GM23338 (cell line): ENCODE measurements at regions not wholly inside any gene's neighbourhood (a gene's known extent, or its start where the extent isn't known, plus 50 kb on each side); places are given as distances from the start of the nearest gene placed in this dataset.

Experiments used
- ATAC-seq: fragments of 200-7000 bp; cut with Tn5 transposase; 3 replicates; pipeline ENCODE4 v1.9.1; 2020
- DNase-seq: peaks from one replicate; pipeline ENCODE4 v3.0.0-alpha.2; 2015; ENCODE audit warnings: low spot score
- H2AFZ ChIP-seq: fragments of 200-600 bp; sonication (generic); 2 replicates; pipeline ENCODE4 v1.8.0; 2016; ENCODE audit warnings: antibody characterized with exemption, mild to moderate bottlenecking, moderate library complexity
- H3F3A ChIP-seq: fragments of 200-600 bp; sonication (generic); replicated peaks from 2 replicates; pipeline ENCODE4 v1.8.0; 2017; ENCODE audit warnings: antibody characterized with exemption, mixed run types, low read depth
- H3K27ac ChIP-seq: fragments of 200-600 bp; sonication (generic); 2 replicates; pipeline ENCODE4 v1.6.1; 2016; ENCODE audit warnings: low read depth
- H3K27me3 ChIP-seq: fragments of 200-600 bp; sonication (generic); 2 replicates; pipeline ENCODE4 v1.8.0; 2016; ENCODE audit warnings: mild to moderate bottlenecking, mixed run types, moderate library complexity; ENCODE audit not compliant: insufficient read depth
- H3K36me3 ChIP-seq: fragments of 200-600 bp; sonication (generic); 2 replicates; pipeline ENCODE4 v1.8.0; 2016; ENCODE audit warnings: mild to moderate bottlenecking; ENCODE audit not compliant: insufficient read depth
- H3K4me1 ChIP-seq: fragments of 200-600 bp; sonication (generic); 2 replicates; pipeline ENCODE4 v1.8.0; 2016; ENCODE audit warnings: mild to moderate bottlenecking, moderate library complexity; ENCODE audit not compliant: insufficient read depth
- H3K4me2 ChIP-seq: fragments of 200-600 bp; sonication (generic); 2 replicates; pipeline ENCODE4 v1.7.1; 2017; ENCODE audit warnings: mixed run types
- H3K4me3 ChIP-seq: fragments of 200-600 bp; sonication (generic); 2 replicates; pipeline ENCODE4 v1.6.1; 2016; ENCODE audit warnings: mixed run types
- H3K79me2 ChIP-seq: fragments of 200-600 bp; sonication (generic); replicated peaks from 2 replicates; pipeline ENCODE4 v1.8.0; 2017; ENCODE audit warnings: mild to moderate bottlenecking; ENCODE audit not compliant: insufficient read depth
- H3K9me2 ChIP-seq: fragments of 200-600 bp; sonication (generic); 2 replicates; pipeline ENCODE4 v1.8.0; 2017; ENCODE audit not compliant: insufficient read depth
- H4K20me1 ChIP-seq: fragments of 200-600 bp; sonication (generic); replicated peaks from 2 replicates; pipeline ENCODE4 v1.8.0; 2017; ENCODE audit warnings: mild to moderate bottlenecking; ENCODE audit not compliant: insufficient read depth
- H3K27ac Mint-ChIP-seq: 2 replicates; pipeline ENCODE4 v1.8.0; 2020; ENCODE audit warnings: inconsistent platforms, mild to moderate bottlenecking, moderate library complexity, mixed read lengths
- H3K27me3 Mint-ChIP-seq: 3 replicates; pipeline ENCODE4 v1.8.0; 2022; ENCODE audit warnings: low read depth, mild to moderate bottlenecking, moderate library complexity, mixed read lengths, inconsistent platforms; ENCODE audit not compliant: insufficient read depth, poor library complexity
- H3K36me3 Mint-ChIP-seq: 3 replicates; pipeline ENCODE4 v1.8.0; 2021; ENCODE audit warnings: low read depth, mild to moderate bottlenecking, inconsistent platforms, moderate library complexity, mixed read lengths
- H3K4me1 Mint-ChIP-seq: 3 replicates; pipeline ENCODE4 v1.8.0; 2020; ENCODE audit warnings: mild to moderate bottlenecking, inconsistent platforms, mixed read lengths
- H3K4me3 Mint-ChIP-seq: 3 replicates; pipeline ENCODE4 v1.8.0; 2021; ENCODE audit warnings: moderate library complexity, mild to moderate bottlenecking, inconsistent platforms, mixed read lengths
- H3K9me3 Mint-ChIP-seq: 3 replicates; pipeline ENCODE4 v1.8.0; 2020; ENCODE audit warnings: moderate library complexity, mild to moderate bottlenecking, inconsistent platforms, mixed read lengths
- CREB1 ChIP-seq: fragments of 250-450 bp; sonication (Bioruptor Pico); IDR thresholded peaks from 2 replicates; pipeline ENCODE4 v1.5.0; 2020; ENCODE audit warnings: low read depth, mild to moderate bottlenecking, moderate library complexity
- EZH2 ChIP-seq: fragments of 200-600 bp; sonication (generic); IDR thresholded peaks from one replicate; pipeline ENCODE4 v1.8.0; 2017; ENCODE audit warnings: antibody characterized with exemption, mild to moderate bottlenecking, low read depth; ENCODE audit not compliant: unreplicated experiment
- JUNB ChIP-seq: IDR thresholded peaks from one replicate; pipeline ENCODE4 v1.6.1; 2016; ENCODE audit warnings: antibody characterized with exemption; ENCODE audit not compliant: unreplicated experiment
- NANOG ChIP-seq: IDR thresholded peaks from 2 replicates; pipeline ENCODE4 v1.6.1; 2016; ENCODE audit warnings: antibody characterized with exemption, borderline replicate concordance
- POLR2AphosphoS5 ChIP-seq: IDR thresholded peaks from 2 replicates; pipeline ENCODE4 v1.6.1; 2016; ENCODE audit warnings: antibody characterized with exemption, low read depth
- STAT1 ChIP-seq: IDR thresholded peaks from one replicate; pipeline ENCODE4 v1.6.1; 2016; ENCODE audit warnings: antibody characterized with exemption; ENCODE audit not compliant: unreplicated experiment
- ZNF114 ChIP-seq: fragments of 250-450 bp; sonication (Bioruptor Pico); IDR thresholded peaks from 2 replicates; pipeline ENCODE4 v1.5.0; 2020; ENCODE audit warnings: mild to moderate bottlenecking, moderate library complexity
- TF ChIP-seq, protein P1 (sequence below): fragments of 250-450 bp; sonication (Bioruptor Pico); IDR thresholded peaks from 2 replicates; pipeline ENCODE4 v1.5.0; 2020; ENCODE audit warnings: mild to moderate bottlenecking, moderate library complexity
- TF ChIP-seq, protein P2 (sequence below): IDR thresholded peaks from 2 replicates; pipeline ENCODE4 v1.6.1; 2016; ENCODE audit warnings: antibody characterized with exemption
- TF ChIP-seq, protein P3 (sequence below), 2 experiments: fragments of 200-600 bp in 1 of 2; sonication (generic) in 1 of 2; conservative IDR thresholded peaks; 2 replicates each; pipeline versions ENCODE4 v1.5.1 to v1.6.1; 2016 to 2017; ENCODE audit warnings: antibody characterized with exemption in 2 of 2, low read depth in 2 of 2, mild to moderate bottlenecking in 2 of 2, moderate library complexity in 1 of 2
- TF ChIP-seq, protein P4 (sequence below): IDR thresholded peaks from one replicate; pipeline ENCODE4 v1.6.1; 2018; ENCODE audit warnings: antibody characterized with exemption; ENCODE audit not compliant: unreplicated experiment

DNA sequence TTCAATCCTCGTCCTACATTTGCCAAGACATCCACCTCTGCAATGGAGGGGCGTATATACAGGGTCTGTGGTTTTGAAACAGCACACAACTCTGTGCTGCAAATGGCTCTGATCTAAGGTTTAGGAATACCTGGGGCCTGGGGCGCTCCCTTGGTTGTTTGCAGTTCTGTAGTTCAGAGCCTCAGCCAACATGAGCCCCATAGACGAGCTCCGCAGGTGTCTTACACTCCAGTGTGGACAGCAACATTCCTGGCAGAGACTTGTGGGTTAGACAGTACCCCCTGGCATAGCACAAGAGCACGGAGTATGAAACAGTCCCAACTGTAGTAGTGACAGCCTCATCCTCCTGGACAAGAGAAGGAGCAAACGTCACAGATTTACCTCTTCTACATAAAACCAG is 120.3 kb upstream of the BARHL2 start:
- Histone ChIP-seq H4K20me1 (no peaks in the 10 kb centered on the region; the same call in 1 of the 2 replicates), H3K4me1 (peaks cover 79% of the 10 kb centered on the region), H3F3A (peaks cover 24% of the 10 kb centered on the region), H3K36me3 (no peaks in the 10 kb centered on the region), H2AFZ (no peak overlapping the region), H3K9me2 (no peaks in the 10 kb centered on the region), H3K4me3 (no peak overlapping the region), H3K27ac (no peak overlapping the region), H3K79me2 (no peaks in the 10 kb centered on the region), H3K27me3 (peaks cover 99% of the 10 kb centered on the region), H3K4me2 (peak overlapping the region; percentile 80; the same call in 1 of the 2 replicates)
- no peaks in the 10 kb centered on the region for H3K9me3 Mint-ChIP-seq
- H3K27me3 Mint-ChIP-seq: peaks cover 97% of the 10 kb centered on the region
- no peaks in the 10 kb centered on the region; the same call in 2 of the 3 replicates for H3K36me3 Mint-ChIP-seq
- no peak overlapping the region for H3K27ac Mint-ChIP-seq
- peaks cover 80% of the 10 kb centered on the region for H3K4me1 Mint-ChIP-seq
- DNase-seq (peak; percentile 50), ATAC-seq (peak; percentile 7)
- TF ChIP-seq, protein P1, sequence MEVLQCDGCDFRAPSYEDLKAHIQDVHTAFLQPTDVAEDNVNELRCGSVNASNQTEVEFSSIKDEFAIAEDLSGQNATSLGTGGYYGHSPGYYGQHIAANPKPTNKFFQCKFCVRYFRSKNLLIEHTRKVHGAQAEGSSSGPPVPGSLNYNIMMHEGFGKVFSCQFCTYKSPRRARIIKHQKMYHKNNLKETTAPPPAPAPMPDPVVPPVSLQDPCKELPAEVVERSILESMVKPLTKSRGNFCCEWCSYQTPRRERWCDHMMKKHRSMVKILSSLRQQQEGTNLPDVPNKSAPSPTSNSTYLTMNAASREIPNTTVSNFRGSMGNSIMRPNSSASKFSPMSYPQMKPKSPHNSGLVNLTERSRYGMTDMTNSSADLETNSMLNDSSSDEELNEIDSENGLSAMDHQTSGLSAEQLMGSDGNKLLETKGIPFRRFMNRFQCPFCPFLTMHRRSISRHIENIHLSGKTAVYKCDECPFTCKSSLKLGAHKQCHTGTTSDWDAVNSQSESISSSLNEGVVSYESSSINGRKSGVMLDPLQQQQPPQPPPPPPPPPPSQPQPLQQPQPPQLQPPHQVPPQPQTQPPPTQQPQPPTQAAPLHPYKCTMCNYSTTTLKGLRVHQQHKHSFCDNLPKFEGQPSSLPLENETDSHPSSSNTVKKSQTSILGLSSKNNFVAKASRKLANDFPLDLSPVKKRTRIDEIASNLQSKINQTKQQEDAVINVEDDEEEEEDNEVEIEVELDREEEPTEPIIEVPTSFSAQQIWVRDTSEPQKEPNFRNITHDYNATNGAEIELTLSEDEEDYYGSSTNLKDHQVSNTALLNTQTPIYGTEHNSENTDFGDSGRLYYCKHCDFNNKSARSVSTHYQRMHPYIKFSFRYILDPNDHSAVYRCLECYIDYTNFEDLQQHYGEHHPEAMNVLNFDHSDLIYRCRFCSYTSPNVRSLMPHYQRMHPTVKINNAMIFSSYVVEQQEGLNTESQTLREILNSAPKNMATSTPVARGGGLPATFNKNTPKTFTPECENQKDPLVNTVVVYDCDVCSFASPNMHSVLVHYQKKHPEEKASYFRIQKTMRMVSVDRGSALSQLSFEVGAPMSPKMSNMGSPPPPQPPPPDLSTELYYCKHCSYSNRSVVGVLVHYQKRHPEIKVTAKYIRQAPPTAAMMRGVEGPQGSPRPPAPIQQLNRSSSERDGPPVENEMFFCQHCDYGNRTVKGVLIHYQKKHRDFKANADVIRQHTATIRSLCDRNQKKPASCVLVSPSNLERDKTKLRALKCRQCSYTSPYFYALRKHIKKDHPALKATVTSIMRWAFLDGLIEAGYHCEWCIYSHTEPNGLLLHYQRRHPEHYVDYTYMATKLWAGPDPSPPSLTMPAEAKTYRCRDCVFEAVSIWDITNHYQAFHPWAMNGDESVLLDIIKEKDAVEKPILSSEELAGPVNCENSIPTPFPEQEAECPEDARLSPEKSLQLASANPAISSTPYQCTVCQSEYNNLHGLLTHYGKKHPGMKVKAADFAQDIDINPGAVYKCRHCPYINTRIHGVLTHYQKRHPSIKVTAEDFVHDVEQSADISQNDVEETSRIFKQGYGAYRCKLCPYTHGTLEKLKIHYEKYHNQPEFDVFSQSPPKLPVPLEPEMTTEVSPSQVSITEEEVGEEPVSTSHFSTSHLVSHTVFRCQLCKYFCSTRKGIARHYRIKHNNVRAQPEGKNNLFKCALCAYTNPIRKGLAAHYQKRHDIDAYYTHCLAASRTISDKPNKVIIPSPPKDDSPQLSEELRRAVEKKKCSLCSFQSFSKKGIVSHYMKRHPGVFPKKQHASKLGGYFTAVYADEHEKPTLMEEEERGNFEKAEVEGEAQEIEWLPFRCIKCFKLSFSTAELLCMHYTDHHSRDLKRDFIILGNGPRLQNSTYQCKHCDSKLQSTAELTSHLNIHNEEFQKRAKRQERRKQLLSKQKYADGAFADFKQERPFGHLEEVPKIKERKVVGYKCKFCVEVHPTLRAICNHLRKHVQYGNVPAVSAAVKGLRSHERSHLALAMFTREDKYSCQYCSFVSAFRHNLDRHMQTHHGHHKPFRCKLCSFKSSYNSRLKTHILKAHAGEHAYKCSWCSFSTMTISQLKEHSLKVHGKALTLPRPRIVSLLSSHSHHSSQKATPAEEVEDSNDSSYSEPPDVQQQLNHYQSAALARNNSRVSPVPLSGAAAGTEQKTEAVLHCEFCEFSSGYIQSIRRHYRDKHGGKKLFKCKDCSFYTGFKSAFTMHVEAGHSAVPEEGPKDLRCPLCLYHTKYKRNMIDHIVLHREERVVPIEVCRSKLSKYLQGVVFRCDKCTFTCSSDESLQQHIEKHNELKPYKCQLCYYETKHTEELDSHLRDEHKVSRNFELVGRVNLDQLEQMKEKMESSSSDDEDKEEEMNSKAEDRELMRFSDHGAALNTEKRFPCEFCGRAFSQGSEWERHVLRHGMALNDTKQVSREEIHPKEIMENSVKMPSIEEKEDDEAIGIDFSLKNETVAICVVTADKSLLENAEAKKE (CRISPR knock-in tag): no peak
- TF ChIP-seq ZNF114 (CRISPR knock-in tag) (no peak), POLR2AphosphoS5 (no peak), CREB1 (CRISPR knock-in tag) (no peak), EZH2 (peak; percentile 41), JUNB (no peak), NANOG (no peak), STAT1 (no peak)
- TF ChIP-seq, protein P2, sequence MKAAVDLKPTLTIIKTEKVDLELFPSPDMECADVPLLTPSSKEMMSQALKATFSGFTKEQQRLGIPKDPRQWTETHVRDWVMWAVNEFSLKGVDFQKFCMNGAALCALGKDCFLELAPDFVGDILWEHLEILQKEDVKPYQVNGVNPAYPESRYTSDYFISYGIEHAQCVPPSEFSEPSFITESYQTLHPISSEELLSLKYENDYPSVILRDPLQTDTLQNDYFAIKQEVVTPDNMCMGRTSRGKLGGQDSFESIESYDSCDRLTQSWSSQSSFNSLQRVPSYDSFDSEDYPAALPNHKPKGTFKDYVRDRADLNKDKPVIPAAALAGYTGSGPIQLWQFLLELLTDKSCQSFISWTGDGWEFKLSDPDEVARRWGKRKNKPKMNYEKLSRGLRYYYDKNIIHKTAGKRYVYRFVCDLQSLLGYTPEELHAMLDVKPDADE: no peak
- TF ChIP-seq, protein P3, sequence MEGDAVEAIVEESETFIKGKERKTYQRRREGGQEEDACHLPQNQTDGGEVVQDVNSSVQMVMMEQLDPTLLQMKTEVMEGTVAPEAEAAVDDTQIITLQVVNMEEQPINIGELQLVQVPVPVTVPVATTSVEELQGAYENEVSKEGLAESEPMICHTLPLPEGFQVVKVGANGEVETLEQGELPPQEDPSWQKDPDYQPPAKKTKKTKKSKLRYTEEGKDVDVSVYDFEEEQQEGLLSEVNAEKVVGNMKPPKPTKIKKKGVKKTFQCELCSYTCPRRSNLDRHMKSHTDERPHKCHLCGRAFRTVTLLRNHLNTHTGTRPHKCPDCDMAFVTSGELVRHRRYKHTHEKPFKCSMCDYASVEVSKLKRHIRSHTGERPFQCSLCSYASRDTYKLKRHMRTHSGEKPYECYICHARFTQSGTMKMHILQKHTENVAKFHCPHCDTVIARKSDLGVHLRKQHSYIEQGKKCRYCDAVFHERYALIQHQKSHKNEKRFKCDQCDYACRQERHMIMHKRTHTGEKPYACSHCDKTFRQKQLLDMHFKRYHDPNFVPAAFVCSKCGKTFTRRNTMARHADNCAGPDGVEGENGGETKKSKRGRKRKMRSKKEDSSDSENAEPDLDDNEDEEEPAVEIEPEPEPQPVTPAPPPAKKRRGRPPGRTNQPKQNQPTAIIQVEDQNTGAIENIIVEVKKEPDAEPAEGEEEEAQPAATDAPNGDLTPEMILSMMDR (conservative IDR thresholded peaks at IDR 0.05; ENCODE audit: low read depth in 2 of 2): no peak
- TF ChIP-seq, protein P4, sequence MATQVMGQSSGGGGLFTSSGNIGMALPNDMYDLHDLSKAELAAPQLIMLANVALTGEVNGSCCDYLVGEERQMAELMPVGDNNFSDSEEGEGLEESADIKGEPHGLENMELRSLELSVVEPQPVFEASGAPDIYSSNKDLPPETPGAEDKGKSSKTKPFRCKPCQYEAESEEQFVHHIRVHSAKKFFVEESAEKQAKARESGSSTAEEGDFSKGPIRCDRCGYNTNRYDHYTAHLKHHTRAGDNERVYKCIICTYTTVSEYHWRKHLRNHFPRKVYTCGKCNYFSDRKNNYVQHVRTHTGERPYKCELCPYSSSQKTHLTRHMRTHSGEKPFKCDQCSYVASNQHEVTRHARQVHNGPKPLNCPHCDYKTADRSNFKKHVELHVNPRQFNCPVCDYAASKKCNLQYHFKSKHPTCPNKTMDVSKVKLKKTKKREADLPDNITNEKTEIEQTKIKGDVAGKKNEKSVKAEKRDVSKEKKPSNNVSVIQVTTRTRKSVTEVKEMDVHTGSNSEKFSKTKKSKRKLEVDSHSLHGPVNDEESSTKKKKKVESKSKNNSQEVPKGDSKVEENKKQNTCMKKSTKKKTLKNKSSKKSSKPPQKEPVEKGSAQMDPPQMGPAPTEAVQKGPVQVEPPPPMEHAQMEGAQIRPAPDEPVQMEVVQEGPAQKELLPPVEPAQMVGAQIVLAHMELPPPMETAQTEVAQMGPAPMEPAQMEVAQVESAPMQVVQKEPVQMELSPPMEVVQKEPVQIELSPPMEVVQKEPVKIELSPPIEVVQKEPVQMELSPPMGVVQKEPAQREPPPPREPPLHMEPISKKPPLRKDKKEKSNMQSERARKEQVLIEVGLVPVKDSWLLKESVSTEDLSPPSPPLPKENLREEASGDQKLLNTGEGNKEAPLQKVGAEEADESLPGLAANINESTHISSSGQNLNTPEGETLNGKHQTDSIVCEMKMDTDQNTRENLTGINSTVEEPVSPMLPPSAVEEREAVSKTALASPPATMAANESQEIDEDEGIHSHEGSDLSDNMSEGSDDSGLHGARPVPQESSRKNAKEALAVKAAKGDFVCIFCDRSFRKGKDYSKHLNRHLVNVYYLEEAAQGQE: peak; percentile 16
- peak overlapping the region; percentile 15; the same call in 1 of the 3 replicates for H3K4me3 Mint-ChIP-seq
